ENCODE measurements at regions not wholly inside any gene's neighbourhood (a gene's known extent, or its start where the extent isn't known, plus 50 kb on each side); places are given as distances from the start of the nearest gene placed in this dataset.

DNA sequence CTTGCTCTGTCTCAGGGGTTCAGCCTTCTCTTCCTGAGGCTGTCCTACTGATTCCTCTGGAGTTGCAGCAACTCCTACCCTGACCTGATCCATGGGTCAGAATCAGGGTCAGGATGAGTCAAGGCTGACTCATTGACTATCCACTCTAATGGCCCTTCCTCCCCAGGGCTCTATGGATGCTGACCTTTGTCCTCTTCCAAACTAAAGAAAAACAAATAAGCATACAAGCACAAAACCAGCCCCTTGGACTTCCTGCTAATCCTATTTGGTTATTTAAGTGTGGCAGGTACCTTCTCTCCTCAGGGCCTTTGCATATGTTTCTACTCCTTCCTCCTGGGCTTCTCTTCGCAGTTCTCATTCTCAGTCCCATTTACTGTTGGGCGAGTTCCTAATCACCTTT is 204.5 kb upstream of the NAV2 start:
- peak; percentile 91 for TF ChIP-seq FOS (IDR thresholded peaks at IDR 0.05; ENCODE audit: borderline replicate concordance, insufficient read depth, low read length)
- TF ChIP-seq CTCF (IDR thresholded peaks at IDR 0.05; ENCODE audit: extremely low read depth in 1 of 2, insufficient read depth in 1 of 2, low read depth in 1 of 2, low read length in 2 of 2) = no peak
- TF ChIP-seq MYC (IDR thresholded peaks at IDR 0.05; ENCODE audit: low read depth, low read length) = no peak
- peak; percentile 20 for TF ChIP-seq JUN (IDR thresholded peaks at IDR 0.05; ENCODE audit: borderline replicate concordance, insufficient read depth, insufficient read length, low read depth)
- TF ChIP-seq GATA2 (IDR thresholded peaks at IDR 0.05; ENCODE audit: insufficient read depth, insufficient read length, low read depth, low read length) = peak; percentile 21
- no peak for TF ChIP-seq EZH2 (IDR thresholded peaks at IDR 0.05; ENCODE audit: borderline replicate concordance, low read depth, low read length, severe bottlenecking)
- TF ChIP-seq, protein P1, sequence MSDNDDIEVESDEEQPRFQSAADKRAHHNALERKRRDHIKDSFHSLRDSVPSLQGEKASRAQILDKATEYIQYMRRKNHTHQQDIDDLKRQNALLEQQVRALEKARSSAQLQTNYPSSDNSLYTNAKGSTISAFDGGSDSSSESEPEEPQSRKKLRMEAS (IDR thresholded peaks at IDR 0.05; ENCODE audit: insufficient read depth, insufficient read length) = no peak
- no peak for TF ChIP-seq POLR2AphosphoS5 (IDR thresholded peaks at IDR 0.05; ENCODE audit: insufficient read depth, low read depth, low read length)
- no peak for TF ChIP-seq POLR2A (IDR thresholded peaks at IDR 0.05; ENCODE audit: low read depth, low read length)
- BruUV-seq (replicated peaks) = no TSS peak
- H3K27ac ChIP-seq (ENCODE audit: insufficient read depth, low read depth, low read length) = no peak overlapping the region

More for the DNA sequence above, 204.5 kb upstream of the NAV2 start:
- Histone ChIP-seq H4K20me1 (replicated peaks; ENCODE audit: control insufficient read depth, extremely low read depth, insufficient read depth, low read length) (no peaks in the 10 kb centered on the region), H3K27me3 (ENCODE audit: control insufficient read depth in 2 of 2, insufficient read depth in 2 of 2, low read length in 2 of 2) (no peaks in the 10 kb centered on the region), H3K4me2 (ENCODE audit: insufficient read depth, low read length) (no peak overlapping the region), H3K79me2 (ENCODE audit: control insufficient read depth, insufficient read depth, low read length) (no peaks in the 10 kb centered on the region), H3K9me1 (replicated peaks; ENCODE audit: control insufficient read depth, extremely low read depth, insufficient read depth, low read length) (no peaks in the 10 kb centered on the region), H3K9ac (replicated peaks; ENCODE audit: extremely low read depth, insufficient read depth, low read length) (no peak overlapping the region), H3K4me1 (ENCODE audit: control insufficient read depth, extremely low read depth, insufficient read depth, low read length) (peaks cover 24% of the 10 kb centered on the region), H3K4me3 (replicated peaks in 1 of 3; ENCODE audit: insufficient read depth in 1 of 3, low read depth in 1 of 3, low read length in 3 of 3) (no peak overlapping the region), H3K36me3 (ENCODE audit: control insufficient read depth in 2 of 2, extremely low read depth in 1 of 2, insufficient read depth in 2 of 2, low read length in 2 of 2) (no peaks in the 10 kb centered on the region), H2AFZ (ENCODE audit: low read depth, low read length) (no peak overlapping the region), H3K9me3 (replicated peaks; ENCODE audit: control insufficient read depth, insufficient read depth, low read length) (no peaks in the 10 kb centered on the region)
- intact Hi-C loops (cut with micrococcal nuclease) = no loop called here
- DNase-seq (ENCODE audit: low read depth, low spot score) (peak; percentile 48), FAIRE-seq (peak; percentile 86)
- CTCF ChIA-PET = no interaction called here
- dilution Hi-C loops (cut with MboI; ENCODE audit: extremely low pct_ligation_motif_present, low sequenced_read_pairs) = no loop called here
- POLR2A ChIA-PET = no interaction called here

Measured in endothelial cell of umbilical vein (primary cell).